Esophagus squamous epithelium (tissue), 5 donors: ENCODE measurements at regions not wholly inside any gene's neighbourhood (a gene's known extent, or its start where the extent isn't known, plus 50 kb on each side); places are given as distances from the start of the nearest gene placed in this dataset.
"Not testable (repeated sequence)": the region's sequence is repeated elsewhere in the genome, so short reads cannot be mapped to it uniquely, and the experiment has no call there.

Source experiments
- DNase-seq: peaks from one replicate; lab custom pipeline; 2025; lab: John Stamatoyannopoulos, UW
- H3K27ac ChIP-seq, 4 donors: fragments of 200-600 bp; sonication (generic); one replicate each; pipeline ENCODE4 v1.5.1; 2016 to 2019; ENCODE audit warnings: mild to moderate bottlenecking in 1 of 4
- H3K27me3 ChIP-seq, 4 donors: fragments of 200-600 bp; sonication (generic); 1 replicate in 3 of 4; 2 replicates in 1 of 4; pipeline versions ENCODE4 v1.5.1 to v1.6.0; 2017 to 2021; ENCODE audit warnings: antibody characterized with exemption in 1 of 4
- H3K36me3 ChIP-seq, 3 donors: fragments of 200-600 bp; sonication (generic); one replicate each; pipeline ENCODE4 v1.5.1; 2016 to 2019
- H3K4me1 ChIP-seq, 3 donors: fragments of 200-600 bp; sonication (generic); one replicate each; pipeline ENCODE4 v1.5.1; 2017 to 2019
- H3K4me3 ChIP-seq, 4 donors: fragments of 200-600 bp; sonication (generic); 1 replicate in 3 of 4; 2 replicates in 1 of 4; pipeline ENCODE4 v1.5.1; 2016 to 2019; ENCODE audit warnings: mild to moderate bottlenecking in 2 of 4, moderate library complexity in 1 of 4
- H3K9me3 ChIP-seq, 3 donors: fragments of 200-600 bp; sonication (generic); one replicate each; pipeline ENCODE4 v1.5.1; 2016 to 2019
- POLR2A ChIP-seq, 4 donors: fragments of 450-650 bp; IDR thresholded peaks; one replicate each; pipeline ENCODE4 v1.6.1; 2017; ENCODE audit warnings: antibody characterized with exemption in 4 of 4, mild to moderate bottlenecking in 4 of 4, moderate library complexity in 3 of 4
- WGBS, 2 donors: methylation state at CpG; one replicate each; pipeline ENCODE4 v1.1.5; 2018; 5-methylcytosine and 5-hydroxymethylcytosine counted together
- intact Hi-C: fragments of 100-400 bp; cut with DNase I; formaldehyde crosslinking; loops from one replicate; pipeline ENCODE4 v1.15.0; 2022
- TF ChIP-seq, protein P1 (sequence below), 6 experiments: fragments of 450-650 bp in 4 of 6; fragments of 200-600 bp in 2 of 6; sonication (generic) in 2 of 6; IDR thresholded peaks; one replicate each; pipeline ENCODE4 v1.5.1; 2016 to 2019; ENCODE audit warnings: antibody characterized with exemption in 6 of 6, mild to moderate bottlenecking in 4 of 6, moderate library complexity in 4 of 6
- donor health status: DM: yes; HTN: yes; CAD: no.

DNA sequence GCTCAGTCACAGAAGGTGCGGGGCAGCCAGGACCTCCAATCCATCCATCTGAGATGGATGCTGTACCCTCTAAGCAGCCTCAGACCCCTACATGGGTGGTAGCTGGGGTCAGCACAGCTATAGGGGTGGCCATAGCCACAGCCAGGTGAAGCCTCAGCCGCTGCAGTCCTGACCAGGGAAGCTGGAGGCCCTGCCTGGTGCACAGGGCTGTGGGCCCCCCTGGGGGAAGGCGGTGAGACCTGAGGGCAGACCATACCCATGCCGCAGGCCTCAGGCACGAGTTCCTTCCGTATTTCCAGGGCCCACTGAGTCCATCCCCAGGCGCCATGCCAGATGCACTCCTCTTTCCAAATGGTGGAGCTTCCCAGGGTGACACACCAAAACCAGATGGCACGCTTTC, 96.6 kb upstream of the KDM7A start:
- H3K9me3 ChIP-seq = no peaks in the 10 kb centered on the region
- H3K27me3 ChIP-seq = no peaks in the 10 kb centered on the region
- intact Hi-C loops = no loop called here
- no peak overlapping the region for H3K27ac ChIP-seq
- no peaks in the 10 kb centered on the region for H3K36me3 ChIP-seq
- no peak for DNase-seq
- no peak for TF ChIP-seq POLR2A (IDR thresholded peaks at IDR 0.05)
- TF ChIP-seq, protein P1, sequence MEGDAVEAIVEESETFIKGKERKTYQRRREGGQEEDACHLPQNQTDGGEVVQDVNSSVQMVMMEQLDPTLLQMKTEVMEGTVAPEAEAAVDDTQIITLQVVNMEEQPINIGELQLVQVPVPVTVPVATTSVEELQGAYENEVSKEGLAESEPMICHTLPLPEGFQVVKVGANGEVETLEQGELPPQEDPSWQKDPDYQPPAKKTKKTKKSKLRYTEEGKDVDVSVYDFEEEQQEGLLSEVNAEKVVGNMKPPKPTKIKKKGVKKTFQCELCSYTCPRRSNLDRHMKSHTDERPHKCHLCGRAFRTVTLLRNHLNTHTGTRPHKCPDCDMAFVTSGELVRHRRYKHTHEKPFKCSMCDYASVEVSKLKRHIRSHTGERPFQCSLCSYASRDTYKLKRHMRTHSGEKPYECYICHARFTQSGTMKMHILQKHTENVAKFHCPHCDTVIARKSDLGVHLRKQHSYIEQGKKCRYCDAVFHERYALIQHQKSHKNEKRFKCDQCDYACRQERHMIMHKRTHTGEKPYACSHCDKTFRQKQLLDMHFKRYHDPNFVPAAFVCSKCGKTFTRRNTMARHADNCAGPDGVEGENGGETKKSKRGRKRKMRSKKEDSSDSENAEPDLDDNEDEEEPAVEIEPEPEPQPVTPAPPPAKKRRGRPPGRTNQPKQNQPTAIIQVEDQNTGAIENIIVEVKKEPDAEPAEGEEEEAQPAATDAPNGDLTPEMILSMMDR (IDR thresholded peaks at IDR 0.05) = no peak
- 87 to 93% methylated on average over 6 of the region's 8 CpGs for WGBS, 2 donors
- no peaks in the 10 kb centered on the region for H3K4me1 ChIP-seq
- H3K4me3 ChIP-seq = no peak overlapping the region

DNA sequence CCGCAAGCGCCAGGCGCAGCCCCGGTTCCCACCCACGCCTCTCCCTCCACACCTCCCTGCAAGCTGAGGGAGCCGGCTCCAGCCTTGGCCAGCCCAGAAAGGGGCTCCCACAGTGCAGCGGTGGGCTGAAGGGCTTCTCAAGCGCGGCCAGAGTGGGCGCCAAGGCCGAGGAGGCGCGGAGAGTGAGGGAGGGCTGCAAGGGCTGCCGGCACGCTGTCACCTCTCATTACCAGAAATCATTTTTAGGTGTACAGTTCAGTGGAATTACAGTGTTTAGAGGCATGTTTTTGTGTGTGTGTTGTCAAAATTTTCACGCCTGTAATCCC, 94.8 kb upstream of the KDM7A start:
- 90 to 96% methylated on average over 1 to 10 of the region's 16 CpGs for WGBS, 2 donors
- H3K9me3 ChIP-seq, H3K27me3 ChIP-seq, H3K4me1 ChIP-seq, H3K27ac ChIP-seq, H3K36me3 ChIP-seq, H3K4me3 ChIP-seq, intact Hi-C loops, DNase-seq: not testable (repeated sequence)

DNA sequence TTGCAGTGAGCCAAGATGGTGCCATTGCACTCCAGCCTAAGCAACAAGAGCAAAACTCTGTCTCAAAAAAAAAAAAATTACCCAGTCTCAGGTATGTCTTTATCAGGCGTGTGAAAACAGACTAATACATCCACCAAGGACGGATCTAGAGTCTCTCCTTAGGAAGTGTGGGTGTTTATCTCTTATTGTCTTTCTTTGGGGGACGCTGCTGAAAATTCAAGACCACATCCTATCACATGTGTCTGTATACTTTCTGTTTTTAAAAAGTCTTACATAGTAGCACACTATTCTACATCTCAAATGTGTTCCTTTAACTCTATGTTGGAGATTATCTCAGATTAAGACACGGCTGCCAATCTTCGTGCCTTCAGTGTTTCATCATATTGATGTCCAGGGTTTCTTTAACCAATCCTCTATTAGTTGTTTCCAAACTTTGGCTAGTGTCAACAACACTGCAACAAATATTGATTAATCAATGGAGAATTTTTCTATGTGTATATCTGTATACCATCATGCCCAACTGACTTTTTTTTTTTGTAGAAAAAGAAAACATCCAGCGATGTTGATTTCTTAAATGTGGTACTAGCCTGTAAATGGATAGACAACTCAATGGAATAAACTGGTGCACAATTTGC, 92.3 kb upstream of the KDM7A start:
- no peak overlapping the region for H3K4me3 ChIP-seq
- 79 to 81% methylated on average over 6 of the region's 6 CpGs for WGBS, 2 donors
- no peaks in the 10 kb centered on the region for H3K4me1 ChIP-seq
- H3K36me3 ChIP-seq = no peaks in the 10 kb centered on the region
- TF ChIP-seq POLR2A (IDR thresholded peaks at IDR 0.05) = no peak
- TF ChIP-seq, protein P1 (IDR thresholded peaks at IDR 0.05) = no peak
- no peak overlapping the region for H3K27ac ChIP-seq
- intact Hi-C loops = no loop called here
- no peak for DNase-seq
- no peaks in the 10 kb centered on the region for H3K9me3 ChIP-seq
- no peaks in the 10 kb centered on the region for H3K27me3 ChIP-seq

DNA sequence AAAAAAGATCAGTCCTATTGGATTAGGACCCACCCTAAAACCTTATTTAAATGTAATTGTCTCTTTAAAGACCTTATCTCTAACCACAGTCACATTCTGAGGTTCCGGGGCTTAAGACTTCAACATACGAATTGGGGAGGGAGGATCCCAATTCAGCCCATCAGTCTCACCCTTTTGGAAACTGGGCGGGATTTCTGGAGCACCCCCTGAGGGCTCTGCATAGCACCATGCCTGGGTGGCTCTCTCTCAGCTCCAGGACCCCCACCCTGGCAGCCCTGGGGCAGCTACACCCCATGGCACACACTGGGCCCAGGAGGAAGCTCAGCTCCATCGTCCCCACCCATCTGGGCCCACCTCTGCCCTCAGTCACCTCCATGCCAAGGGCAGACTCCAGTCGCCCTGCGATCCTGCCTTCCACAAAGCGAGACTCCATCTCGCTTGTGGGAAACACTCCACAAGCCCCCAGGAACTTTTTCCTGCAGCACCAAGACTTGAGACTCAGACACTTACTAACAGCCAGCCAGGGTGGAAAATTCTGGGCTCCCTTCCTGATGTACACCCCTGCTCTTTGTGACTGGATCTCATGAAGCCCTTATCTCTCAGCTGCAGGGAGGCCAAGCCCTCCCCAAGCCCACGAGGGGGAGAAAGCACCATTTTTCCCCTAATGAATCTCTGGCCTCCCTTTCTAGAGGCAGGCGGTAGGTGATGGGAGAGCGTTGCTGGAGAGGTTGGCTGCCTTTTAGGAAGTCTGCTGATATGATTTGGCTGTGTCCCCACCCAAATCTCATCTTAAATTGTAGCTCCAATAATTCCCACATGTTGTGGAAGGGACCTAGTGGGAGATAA, 90.8 kb upstream of the KDM7A start:
- H3K9me3 ChIP-seq = no peaks in the 10 kb centered on the region
- WGBS, 2 donors = 84 to 86% methylated on average over 8 to 10 of the region's 11 CpGs
- no peaks in the 10 kb centered on the region for H3K36me3 ChIP-seq
- no peak for DNase-seq
- no peak overlapping the region for H3K4me3 ChIP-seq
- TF ChIP-seq, protein P1 (IDR thresholded peaks at IDR 0.05) = no peak
- TF ChIP-seq POLR2A (IDR thresholded peaks at IDR 0.05) = no peak
- H3K27ac ChIP-seq = no peak overlapping the region
- H3K4me1 ChIP-seq = no peaks in the 10 kb centered on the region
- intact Hi-C loops = no loop called here
- H3K27me3 ChIP-seq = no peaks in the 10 kb centered on the region

GRCh38 chr7:140263277-140263676, 86.5 kb upstream of the KDM7A start:
- H3K4me1 ChIP-seq = peaks cover 0 to 5% (median 0%) of the 10 kb centered on the region in 3 donors
- TF ChIP-seq, protein P1 (IDR thresholded peaks at IDR 0.05) = no peak
- no peak for TF ChIP-seq POLR2A (IDR thresholded peaks at IDR 0.05)
- H3K9me3 ChIP-seq = no peaks in the 10 kb centered on the region
- intact Hi-C loops = no loop called here
- H3K27me3 ChIP-seq = no peaks in the 10 kb centered on the region
- H3K4me3 ChIP-seq = no peak overlapping the region
- no peak overlapping the region for H3K27ac ChIP-seq
- WGBS, 2 donors = 61 to 84% methylated on average over 6 of the region's 6 CpGs
- no peak for DNase-seq
- H3K36me3 ChIP-seq = no peaks in the 10 kb centered on the region
